HG03175 (cell line): ENCODE measurements at regions not wholly inside any gene's neighbourhood (a gene's known extent, or its start where the extent isn't known, plus 50 kb on each side); places are given as distances from the start of the nearest gene placed in this dataset.

ENCODE experiments used
- ATAC-seq: cut with Tn5 transposase; IDR thresholded peaks from one replicate; pipeline ENCODE4 v1.9.1; 2021; ENCODE audit warnings: mild to moderate bottlenecking, moderate library complexity; ENCODE audit not compliant: unreplicated experiment

DNA sequence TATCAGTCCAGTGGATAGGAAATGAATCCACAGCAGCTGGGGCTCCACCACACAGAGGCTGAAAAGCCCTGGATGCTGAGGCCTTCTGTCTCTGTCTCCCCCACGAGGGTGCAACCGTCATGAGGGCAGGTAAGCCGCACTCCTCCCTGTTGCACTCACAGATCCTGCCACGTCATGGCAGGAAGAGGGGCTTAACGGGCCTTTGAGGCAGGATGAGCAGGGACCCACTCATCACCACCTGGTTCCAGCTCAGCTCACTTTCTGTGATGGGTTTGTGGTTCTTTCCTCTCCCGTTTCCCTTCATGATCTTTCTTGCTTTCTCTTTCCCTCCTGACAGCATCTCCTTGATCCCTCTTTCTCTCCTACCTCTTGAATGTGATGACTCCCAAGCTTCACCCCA, 575.2 kb downstream of the CCDC171 start:
- ATAC-seq: no peak

DNA sequence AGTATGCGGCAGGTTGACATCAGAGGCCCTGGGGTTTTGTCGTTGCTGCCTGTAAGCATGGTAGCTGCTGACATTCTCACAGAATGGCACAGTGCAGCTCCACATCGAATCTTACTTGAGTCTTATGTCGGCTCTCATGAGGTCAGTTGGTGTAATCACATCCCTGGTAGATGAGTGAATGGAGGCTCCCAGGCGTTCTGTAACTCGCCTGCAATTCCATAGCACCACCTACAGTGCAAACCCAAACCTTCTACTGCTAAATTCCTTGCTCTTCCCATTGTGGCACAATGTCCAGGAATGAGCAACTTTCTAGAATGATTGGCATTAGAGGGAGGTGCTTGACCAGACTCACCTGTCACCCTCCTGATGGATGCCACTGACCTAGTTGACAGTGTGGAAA, 578.4 kb downstream of the CCDC171 start:
- ATAC-seq: no peak

DNA sequence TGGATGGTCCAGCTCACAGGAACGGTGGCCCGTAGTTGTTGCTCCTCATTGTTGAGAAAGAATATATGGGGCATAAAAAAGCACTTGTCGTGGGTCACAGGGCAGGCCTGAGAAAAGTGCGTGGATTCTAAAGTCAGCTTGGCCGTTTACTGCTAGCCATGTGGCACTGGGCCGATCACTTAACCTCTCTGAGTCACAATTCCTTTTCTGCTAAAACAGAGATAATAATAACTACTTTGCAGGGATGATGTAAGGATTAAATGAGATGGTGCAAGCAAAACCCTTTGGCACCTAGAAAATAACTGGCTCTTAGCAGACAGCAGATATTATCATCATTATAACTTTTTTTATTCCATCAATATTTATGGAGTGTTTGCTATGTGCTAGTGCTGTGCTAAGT, 579.7 kb downstream of the CCDC171 start:
- no peak for ATAC-seq

DNA sequence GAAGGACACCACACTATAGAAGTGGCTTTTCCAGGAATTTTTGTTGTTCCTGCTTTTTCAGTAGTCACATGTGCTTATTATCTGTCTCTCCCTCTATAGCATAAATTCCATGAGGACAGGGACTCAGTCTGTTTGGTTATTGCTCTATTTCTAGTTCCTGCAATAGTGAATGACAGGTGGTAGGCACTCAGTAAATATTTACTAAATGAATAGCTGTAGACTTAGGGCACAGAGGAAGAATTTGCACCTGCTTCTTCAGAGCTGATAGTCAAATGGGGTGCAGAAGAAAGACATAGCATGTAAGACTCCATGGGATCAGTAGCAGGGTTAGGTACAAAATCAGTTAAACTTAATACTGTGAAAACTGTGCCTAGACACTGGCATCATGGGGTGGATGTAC, 580.2 kb downstream of the CCDC171 start:
- no peak for ATAC-seq

DNA sequence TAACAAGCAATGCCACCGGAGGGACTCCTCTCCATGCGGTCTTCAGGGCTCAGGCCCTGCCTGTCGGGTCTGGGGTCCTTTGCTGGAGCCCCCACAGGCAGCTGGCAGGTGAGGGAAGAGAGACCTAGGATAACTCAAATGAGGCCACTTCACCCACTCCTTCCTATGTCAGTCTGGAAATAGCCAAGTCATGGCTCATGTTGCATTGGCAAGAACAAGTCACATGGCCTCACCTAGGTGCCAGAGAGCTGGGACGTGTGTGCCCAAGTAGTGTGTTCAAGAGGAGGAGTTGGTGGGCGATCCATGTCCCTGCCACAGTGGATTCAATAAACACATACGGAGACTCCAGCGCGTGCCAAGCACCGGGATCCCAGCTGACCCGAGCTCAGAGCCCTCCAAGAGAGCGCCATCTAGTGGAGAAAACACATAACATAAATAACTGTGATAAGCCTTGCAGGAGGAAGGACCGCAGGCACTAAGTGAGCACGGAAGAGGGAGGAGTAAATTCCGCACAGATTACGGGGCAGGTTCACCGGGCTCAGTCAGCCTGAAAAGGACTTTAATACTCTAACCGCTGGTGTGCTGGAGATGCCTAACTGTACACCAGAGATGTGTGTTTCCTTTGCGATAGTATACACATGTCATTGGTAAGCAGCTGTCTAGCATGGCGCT, 580.8 kb downstream of the CCDC171 start:
- ATAC-seq: peak; percentile 84

DNA sequence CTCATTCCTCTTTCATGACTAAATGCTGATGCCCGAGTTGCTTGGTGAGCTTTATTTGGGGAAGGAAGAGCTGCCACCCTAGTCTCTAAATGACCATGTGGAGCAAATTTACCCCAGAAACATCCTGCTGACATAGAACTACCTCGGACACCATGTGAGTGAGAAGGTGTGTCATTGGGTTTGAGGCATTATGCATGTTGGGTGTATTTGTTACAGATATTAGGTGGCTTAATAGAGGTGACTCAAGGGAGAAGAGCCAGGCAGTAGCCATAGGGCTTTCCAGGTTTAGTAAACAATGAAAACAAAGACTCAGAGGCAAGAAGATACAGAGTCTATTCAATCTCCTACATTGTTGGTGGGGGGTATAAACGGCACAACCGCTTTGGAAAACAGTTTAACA, 581.5 kb downstream of the CCDC171 start:
- no peak for ATAC-seq

DNA sequence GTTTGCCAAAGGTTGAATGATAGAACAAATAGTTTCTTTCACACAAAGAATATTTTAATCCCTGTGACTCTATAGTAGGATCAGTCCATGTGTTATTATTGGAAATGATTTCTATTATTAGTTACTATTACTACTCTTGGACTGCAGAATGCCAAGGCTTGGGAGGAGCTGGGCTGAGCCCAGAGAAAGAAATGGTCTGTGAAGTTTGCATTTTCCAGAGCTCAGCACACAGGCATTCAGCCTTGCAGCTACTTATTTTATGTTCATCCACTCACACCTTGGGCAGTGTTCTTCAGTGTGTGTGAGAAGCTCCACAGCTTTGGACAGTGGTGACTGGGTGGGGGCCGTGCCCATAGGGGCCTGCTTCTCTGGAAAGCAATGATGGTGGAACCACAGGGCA, 583.1 kb downstream of the CCDC171 start:
- ATAC-seq: no peak

DNA sequence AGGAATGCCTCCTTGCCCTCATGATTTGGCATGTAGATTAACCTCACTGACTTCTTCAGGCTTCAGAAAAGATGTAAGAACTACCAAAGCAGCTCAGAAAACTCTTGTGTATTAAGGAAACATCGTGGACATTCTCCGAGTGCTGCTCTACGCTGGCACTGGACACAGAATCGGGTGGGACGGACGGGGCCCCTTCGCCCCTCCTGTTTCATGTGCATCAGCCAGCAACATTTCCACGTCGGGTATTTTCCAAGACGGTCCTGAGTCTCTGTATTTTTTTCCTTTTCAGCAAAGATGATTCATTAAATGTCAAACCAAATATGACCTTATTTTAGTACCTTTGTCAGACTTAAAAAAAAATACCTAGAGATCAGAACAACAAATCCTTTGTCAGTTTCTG, 583.6 kb downstream of the CCDC171 start:
- ATAC-seq: no peak

DNA sequence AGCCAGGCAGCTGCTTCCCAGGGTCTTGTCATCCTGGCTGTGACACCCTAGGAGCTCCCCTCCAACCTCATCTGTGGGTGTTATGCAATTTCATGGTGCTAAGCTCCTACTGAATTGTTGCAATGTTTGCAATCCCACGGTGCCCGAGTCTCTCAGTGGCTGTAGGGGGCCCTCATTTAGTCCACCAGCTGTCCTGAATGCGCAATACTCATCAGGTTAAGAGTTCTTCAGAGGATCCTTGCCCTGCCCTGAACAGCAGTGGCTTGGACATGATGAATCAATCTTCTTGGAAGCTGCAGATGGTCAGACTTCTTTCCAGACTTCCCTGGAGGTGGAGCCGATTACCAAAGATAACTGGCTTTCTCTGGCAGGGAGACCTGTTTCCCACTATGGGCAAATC, 584.1 kb downstream of the CCDC171 start:
- no peak for ATAC-seq

DNA sequence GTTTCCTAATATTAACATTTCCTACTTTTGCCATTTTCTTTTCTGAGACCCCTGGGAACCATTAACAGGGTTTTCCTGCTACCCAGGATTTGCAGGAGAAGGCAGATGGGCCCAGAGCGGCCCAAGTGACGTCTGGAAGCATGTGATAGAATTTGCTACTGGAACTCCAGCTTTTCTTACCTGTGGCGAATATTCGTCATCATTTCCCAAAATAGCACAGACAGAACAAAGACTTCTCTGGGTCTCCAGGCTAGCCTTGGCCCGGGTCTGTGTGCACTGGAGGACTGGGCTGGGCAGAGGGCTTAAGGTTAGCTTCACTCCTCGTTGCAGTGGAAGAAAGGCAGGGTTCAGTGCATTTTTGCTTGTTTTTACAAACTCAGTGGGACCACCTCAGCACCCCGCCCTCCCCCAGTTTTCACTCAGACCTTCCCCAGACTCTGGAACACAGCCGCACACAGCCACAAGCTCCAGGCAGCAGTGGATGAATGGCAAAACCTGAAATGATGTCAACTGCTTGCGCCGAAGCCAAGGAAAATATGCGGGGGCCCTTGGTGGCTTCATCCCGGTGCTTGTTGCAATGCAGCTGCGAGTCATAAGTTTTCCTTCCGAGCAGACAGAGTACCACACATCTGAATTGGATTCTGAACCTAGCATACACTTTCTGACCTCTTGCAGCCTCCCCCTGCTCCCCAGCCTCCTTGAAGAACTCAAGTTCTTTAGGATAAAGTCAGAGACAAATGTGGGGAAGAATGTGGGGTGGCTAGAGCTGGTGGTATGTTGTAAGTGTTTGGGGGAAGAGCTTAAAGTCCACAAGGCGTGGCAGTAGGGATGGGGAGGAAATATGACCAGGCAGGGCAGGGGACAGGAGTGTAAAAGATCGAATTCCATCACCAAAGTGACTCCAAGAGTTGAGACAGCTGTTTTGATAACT, 586.0 kb downstream of the CCDC171 start:
- ATAC-seq: no peak

DNA sequence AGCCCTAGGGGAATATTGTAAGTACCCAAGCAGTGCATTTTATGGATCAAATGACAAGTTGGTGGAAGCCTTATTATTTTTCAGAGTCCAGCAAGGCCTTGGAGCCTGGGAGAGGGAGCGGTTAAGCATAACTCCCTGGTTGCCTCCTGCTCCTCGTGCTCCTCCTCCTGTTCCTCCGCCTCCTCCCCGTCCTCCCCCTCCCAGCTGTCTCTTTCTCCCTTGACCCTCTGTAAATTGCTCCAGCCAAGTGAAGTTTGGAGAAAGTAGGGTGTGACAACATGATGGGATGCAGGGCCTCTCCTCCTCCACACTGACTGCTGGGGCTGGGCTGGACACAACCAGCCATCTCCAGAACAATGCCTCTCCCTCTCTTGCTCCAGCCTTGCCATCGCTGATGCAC, 586.9 kb downstream of the CCDC171 start:
- ATAC-seq: no peak

DNA sequence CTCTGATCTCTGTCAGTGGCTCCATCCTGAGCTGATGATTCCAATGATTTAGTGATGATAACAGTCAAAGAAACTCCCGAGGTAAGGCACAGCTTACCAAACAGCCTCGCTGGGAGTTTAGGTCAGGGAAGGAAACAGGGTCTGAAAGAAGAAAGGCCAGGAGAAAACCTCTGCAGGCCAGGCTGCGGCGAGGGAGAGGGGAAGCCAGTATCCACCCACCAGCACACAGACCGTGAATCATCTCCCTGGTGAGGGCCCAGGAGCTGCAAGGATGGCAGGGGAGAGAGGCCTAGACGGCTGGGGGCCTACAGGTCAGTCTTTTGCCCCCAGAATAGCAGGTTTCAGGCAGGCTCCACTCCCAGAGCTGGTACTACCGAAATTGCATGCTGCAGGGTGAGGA, 590.5 kb downstream of the CCDC171 start:
- no peak for ATAC-seq

DNA sequence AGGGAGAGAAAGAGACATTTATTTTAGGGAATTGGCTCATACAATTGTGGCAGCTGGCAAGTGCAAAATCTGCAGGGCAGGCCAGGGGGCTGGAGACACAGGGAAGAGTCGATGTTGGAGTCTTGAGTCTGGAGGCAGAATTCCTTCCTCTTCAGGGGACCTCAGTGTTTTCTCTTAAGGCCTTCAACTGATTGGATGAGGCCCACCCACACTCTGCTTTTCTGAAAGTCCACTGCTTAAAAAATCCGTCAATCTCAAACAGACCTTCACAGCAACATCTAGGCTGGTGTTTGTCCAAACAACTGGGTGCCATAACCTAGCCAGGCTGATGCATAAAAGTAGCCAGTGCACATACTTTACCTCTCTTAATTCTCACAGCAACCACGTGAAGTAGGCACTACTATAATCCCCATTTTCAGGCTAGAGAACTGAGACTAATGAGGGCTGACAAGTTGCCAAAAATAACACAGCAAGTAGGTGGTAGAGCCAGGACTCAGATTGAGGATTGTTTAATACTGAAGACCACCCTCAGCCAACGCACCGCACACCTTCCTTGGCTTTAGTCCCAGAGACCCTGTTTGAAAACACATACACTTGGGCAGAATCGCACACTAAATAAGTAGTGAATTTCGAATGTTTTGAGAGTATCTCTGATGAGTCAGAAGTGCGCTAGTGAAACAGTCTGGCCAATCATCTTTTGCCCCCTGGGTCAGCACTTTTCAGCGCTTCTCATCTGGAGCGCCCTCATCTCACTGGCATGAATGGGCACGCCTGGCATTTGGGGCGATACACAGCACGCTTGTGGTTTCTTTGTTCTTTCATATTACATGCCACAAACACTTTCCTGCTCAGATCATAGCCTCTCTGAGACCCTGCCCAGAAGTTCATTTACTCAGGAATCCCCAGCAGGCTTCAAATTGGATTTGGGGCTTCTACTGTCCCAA, 591.4 kb downstream of the CCDC171 start:
- ATAC-seq: no peak

DNA sequence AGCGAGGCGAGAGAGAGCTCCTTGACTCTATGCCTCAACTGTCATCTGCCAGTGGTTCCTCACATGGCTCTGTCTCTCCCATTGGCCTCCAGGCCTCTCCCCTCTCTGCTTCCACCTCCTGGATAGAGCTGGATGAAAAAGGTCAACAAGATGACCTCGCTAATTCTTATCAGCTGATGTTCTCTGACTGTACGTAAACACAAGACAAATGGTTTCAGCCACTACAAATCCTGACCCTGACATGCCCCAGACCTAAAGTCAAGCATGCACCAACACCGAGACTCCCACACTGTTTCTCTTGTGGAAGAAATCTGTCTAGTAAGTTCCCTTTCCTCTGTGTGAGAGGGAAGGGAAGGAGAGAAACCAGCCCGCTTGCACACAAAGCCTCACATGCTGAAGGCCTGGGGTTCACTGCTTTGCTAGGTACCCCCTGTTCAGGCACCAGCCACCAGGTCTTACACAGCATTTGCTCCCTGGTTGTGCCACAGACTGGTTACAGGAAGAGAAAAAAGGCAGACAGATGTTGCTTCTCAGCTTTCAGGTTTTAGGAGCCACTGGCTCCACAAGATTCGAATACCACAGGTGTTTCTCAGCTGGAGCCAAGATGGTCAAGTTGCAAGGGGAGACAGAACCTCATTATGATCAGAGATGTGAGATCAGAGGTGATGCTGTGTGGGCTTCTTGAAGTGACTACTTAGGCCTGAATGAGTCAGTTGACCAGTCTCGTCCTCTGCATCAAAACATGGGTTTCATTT, 592.5 kb downstream of the CCDC171 start:
- ATAC-seq: no peak

DNA sequence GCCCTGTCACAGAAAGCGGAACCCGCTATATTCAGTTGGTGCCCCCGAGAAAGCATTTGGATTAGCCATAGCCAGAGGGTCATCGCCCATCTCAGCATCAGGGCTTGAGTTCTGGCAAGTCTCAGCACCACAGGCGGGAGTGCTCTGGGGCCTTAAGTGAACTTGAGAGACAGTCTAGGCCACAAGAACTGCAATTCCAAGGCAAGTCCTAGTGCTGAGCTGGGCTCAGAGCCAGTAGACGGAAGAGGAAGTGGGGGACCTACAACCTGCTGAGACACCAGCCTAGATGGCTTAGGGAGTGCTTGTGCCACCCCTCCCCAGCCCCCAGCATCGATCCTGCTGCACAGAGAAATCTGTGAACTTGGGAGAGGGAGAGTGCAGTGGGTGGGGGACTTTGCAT, 594.9 kb downstream of the CCDC171 start:
- ATAC-seq: no peak

DNA sequence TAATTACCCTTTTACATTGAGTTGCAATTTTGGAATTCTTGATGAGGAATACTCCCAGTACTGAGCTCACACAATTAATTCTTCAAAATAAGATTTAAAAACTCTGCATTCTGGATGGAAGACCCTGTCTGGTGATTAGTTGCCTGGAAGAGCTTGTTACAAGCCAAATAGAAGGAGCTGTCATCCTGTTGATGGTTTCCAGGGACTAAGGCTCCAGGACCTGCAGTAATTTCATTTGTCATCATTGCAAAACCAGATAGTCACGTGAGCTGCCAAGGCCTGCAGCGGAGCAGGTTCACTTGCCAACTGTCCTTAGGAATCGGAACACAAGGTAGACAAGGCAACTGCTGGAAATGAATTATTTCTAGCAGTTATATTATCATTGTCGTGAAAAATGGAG, 597.7 kb downstream of the CCDC171 start:
- ATAC-seq: no peak

DNA sequence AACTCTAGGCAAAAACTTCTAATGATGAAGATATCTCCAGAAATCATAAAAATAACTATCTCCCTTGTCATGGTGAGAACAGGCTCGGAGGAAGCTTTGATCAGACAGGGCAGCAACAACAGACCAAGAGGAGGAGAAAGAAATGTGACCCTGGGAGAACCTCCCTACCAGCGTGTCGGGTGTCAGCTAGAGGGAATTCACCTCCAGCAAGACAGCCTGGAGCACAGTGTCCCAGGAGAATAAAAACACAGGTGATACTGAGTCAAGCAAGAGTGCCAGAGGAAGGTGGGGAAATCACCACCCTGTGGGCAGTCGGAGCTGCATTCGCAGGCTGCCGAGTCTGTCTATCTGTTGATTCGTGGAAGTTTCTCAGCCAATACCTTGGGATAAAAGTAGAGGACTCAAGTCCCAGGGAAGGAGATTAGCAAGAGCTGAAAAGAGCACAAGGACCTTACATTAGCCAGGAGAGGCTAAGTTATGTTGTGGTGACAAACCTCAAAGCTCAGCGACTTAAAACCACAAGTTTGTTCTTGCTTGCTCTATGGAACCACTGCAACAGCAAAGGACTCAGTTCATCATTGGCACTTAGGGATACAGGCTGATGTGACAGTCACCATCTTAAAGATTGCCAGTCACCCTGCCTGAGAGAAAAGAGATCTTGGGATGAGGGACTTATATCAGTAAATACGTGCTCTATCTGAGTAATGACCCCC, 598.3 kb downstream of the CCDC171 start:
- no peak for ATAC-seq

DNA sequence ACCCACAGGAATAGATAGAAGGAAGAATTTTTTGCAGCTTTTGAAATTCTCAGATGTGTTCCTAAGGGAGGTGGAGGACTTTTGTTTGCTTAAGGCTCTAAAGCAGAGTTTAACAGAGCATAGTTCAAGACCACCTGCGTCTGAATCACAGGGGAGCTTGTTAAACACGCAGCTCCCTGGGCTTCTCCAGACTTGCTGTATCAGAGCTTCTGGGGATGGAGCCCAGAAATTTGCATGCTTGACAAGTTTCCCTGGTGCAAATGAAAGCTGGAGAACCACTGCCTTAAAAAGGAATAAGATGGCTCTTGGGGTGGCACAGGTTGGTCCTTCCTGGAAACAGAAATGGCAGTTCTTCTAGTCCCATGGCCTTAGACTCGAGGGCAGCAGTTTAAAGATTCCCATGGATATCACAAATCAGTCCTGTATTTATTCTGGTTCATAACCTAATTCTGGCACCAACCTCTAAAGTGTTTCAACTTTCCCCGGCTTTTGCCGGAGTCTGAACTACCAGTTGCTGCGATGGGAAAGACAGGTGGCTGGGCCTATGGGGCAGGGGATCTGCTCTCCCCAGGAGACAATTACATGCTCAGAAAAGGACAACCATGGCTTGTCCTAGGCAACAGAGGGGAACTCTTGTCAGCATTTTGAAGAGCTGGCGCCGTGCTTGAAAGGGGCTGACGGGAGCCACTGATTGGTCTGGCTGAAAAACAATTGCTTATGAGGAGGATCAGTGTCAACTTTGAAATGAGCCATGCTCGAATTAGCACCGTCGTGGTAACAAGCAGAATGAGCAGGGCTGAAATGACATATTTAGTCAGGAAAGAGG, 599.6 kb downstream of the CCDC171 start:
- ATAC-seq: no peak

DNA sequence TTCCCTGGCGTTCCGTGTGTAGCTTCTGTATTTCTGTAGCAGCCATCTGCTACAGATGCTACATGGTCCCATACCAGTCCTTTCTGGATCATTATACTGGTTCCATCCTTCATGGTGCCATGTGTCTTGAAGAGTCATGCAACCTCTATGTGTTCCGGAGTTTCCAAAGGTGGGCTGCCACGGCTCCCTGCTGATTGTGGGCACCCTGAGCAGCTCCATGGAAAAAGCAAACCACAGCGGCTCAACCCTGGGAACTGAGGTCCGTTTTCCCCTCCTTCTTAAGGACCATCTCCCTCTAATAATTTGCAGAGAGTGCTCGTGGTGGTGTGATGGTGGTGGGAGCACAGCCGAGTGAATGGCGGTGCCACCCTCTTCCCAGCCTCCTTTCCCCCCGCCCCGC, 600.4 kb downstream of the CCDC171 start:
- no peak for ATAC-seq
